Activated CD8-positive, alpha-beta T cell treated with anti-CD3 and anti-CD28 coated beads for 36 hours (primary cell): ENCODE measurements at regions not wholly inside any gene's neighbourhood (a gene's known extent, or its start where the extent isn't known, plus 50 kb on each side); places are given as distances from the start of the nearest gene placed in this dataset.
A peak's percentile ranks its signal among the peaks of the same experiment; 100 is the strongest.

Source experiments
- ATAC-seq: fragments of 200-7000 bp; cut with Tn5 transposase; one replicate; pipeline ENCODE4 v1.10.0; 2021; ENCODE audit warnings: mild to moderate bottlenecking, moderate library complexity
- CTCF ChIA-PET: fragments of 350-600 bp; sonication (Branson Sonifier 250); formaldehyde crosslinking; loops from one replicate; lab custom pipeline; 2021; ENCODE audit warnings: antibody characterized with exemption; lab: Charles Lee
- POLR2A ChIA-PET: fragments of 350-600 bp; sonication (Branson Sonifier 250); formaldehyde crosslinking; loops from one replicate; lab custom pipeline; 2021; ENCODE audit warnings: antibody characterized with exemption; lab: Charles Lee
- DNase-seq: peaks from one replicate; pipeline ENCODE4 v3.0.0-alpha.2; 2020
- H3K27ac Mint-ChIP-seq: one replicate; pipeline ENCODE4 v1.8.0; 2021; ENCODE audit warnings: mild to moderate bottlenecking, mixed read lengths
- H3K27me3 Mint-ChIP-seq: one replicate; pipeline ENCODE4 v1.8.0; 2021; ENCODE audit warnings: mixed read lengths
- H3K36me3 Mint-ChIP-seq: one replicate; pipeline ENCODE4 v1.8.0; 2021; ENCODE audit warnings: low read depth, mixed read lengths
- H3K4me1 Mint-ChIP-seq: one replicate; pipeline ENCODE4 v1.8.0; 2021; ENCODE audit warnings: low read depth, mixed read lengths
- H3K4me3 Mint-ChIP-seq: one replicate; pipeline ENCODE4 v1.8.0; 2021; ENCODE audit warnings: mild to moderate bottlenecking, moderate library complexity, mixed read lengths
- H3K9me3 Mint-ChIP-seq: one replicate; pipeline ENCODE4 v1.8.0; 2021; ENCODE audit warnings: mixed read lengths
- CTCF ChIP-seq: fragments of 200-600 bp; IDR thresholded peaks from one replicate; pipeline ENCODE4 v1.8.0; 2022; ENCODE audit warnings: antibody characterized with exemption, mild to moderate bottlenecking
- intact Hi-C: fragments of 100-400 bp; cut with micrococcal nuclease; formaldehyde crosslinking; loops from one replicate; pipeline ENCODE4 v1.10.0; 2022

GRCh38 chr12:89163918-89164317, 188.4 kb downstream of the DUSP6 start:
- TF ChIP-seq CTCF, result no peak
- ATAC-seq (no peak), DNase-seq (no peak)
- no peaks in the 10 kb centered on the region for H3K27me3 Mint-ChIP-seq
- POLR2A ChIA-PET, result no interaction called here
- intact Hi-C loops, result loop anchor here (1.0 to 10.0 kb wide), 6 partner anchors 17 to 301 kb away; partner anchors contain the start of gene DUSP6
- H3K27ac Mint-ChIP-seq, result no peak overlapping the region
- no peaks in the 10 kb centered on the region for H3K36me3 Mint-ChIP-seq
- peaks cover 12% of the 10 kb centered on the region for H3K4me1 Mint-ChIP-seq
- CTCF ChIA-PET, result interaction anchor here (1.3 kb wide), 1 partner anchor 146 kb away, joined by 4 read pairs; no protein-coding TSS in a partner anchor
- H3K9me3 Mint-ChIP-seq, result no peaks in the 10 kb centered on the region
- no peak overlapping the region for H3K4me3 Mint-ChIP-seq

GRCh38 chr12:89162589-89163261, 189.6 kb downstream of the DUSP6 start:
- no peaks in the 10 kb centered on the region for H3K9me3 Mint-ChIP-seq
- H3K4me1 Mint-ChIP-seq, result peaks cover 6% of the 10 kb centered on the region
- TF ChIP-seq CTCF, result no peak
- no peaks in the 10 kb centered on the region for H3K36me3 Mint-ChIP-seq
- H3K27ac Mint-ChIP-seq, result no peak overlapping the region
- H3K4me3 Mint-ChIP-seq, result no peak overlapping the region
- CTCF ChIA-PET, result interaction anchor here (0.9 to 1.5 kb wide), 6 partner anchors 10 to 298 kb away, joined by 3 to 4 read pairs (median 4); no protein-coding TSS in a partner anchor
- POLR2A ChIA-PET, result interaction anchor here (1.1 kb wide), 1 partner anchor 190 kb away, joined by 3 read pairs; the partner anchor contains the start of gene DUSP6
- DNase-seq, result peak; percentile 79
- intact Hi-C loops, result loop anchor here (1.0 to 10.0 kb wide), 6 partner anchors 18 to 302 kb away; partner anchors contain the start of gene DUSP6
- no peaks in the 10 kb centered on the region for H3K27me3 Mint-ChIP-seq
- peak; percentile 94 for ATAC-seq

- Mint-ChIP-seq H3K27ac (no peak overlapping the region), H3K4me3 (no peak overlapping the region), H3K36me3 (no peaks in the 10 kb centered on the region), H3K27me3 (no peaks in the 10 kb centered on the region), H3K4me1 (peaks cover 14% of the 10 kb centered on the region), H3K9me3 (no peaks in the 10 kb centered on the region)
- ChIA-PET CTCF (interaction anchor here (1.0 to 1.5 kb wide), 4 partner anchors 9 to 300 kb away, joined by 3 to 4 read pairs (median 4); no protein-coding TSS in a partner anchor), POLR2A (no interaction called here)
- TF ChIP-seq CTCF, result no peak
- ATAC-seq (no peak), DNase-seq (no peak)
- intact Hi-C loops, result loop anchor here (5.0 to 10.0 kb wide), 3 partner anchors 81 to 303 kb away; no protein-coding TSS in a partner anchor
Measured at GRCh38 chr12:89161557-89161956, 190.7 kb downstream of the DUSP6 start.

GRCh38 chr12:89160716-89161123, 191.6 kb downstream of the DUSP6 start:
- intact Hi-C loops, result loop anchor here (5.0 to 10.0 kb wide), 3 partner anchors 82 to 304 kb away; no protein-coding TSS in a partner anchor
- CTCF ChIA-PET, result interaction anchor here (0.7 kb wide), 1 partner anchor 9 kb away, joined by 3 read pairs; no protein-coding TSS in a partner anchor
- Mint-ChIP-seq H3K9me3 (no peaks in the 10 kb centered on the region), H3K27me3 (no peaks in the 10 kb centered on the region), H3K36me3 (no peaks in the 10 kb centered on the region), H3K27ac (no peak overlapping the region), H3K4me1 (peaks cover 19% of the 10 kb centered on the region), H3K4me3 (no peak overlapping the region)
- TF ChIP-seq CTCF, result no peak
- peak; percentile 56 for DNase-seq
- no peak for ATAC-seq
- POLR2A ChIA-PET, result no interaction called here

GRCh38 chr12:89157413-89157812, 194.9 kb downstream of the DUSP6 start:
- TF ChIP-seq CTCF, result no peak
- DNase-seq (no peak), ATAC-seq (no peak)
- H3K9me3 Mint-ChIP-seq, result peaks cover 4% of the 10 kb centered on the region
- ChIA-PET POLR2A (interaction anchor here (1.3 to 1.4 kb wide), 2 partner anchors 24 to 76 kb away, joined by 3 to 5 read pairs; no protein-coding TSS in a partner anchor), CTCF (interaction anchor here (1.8 kb wide), 1 partner anchor 14 kb away, joined by 4 read pairs; no protein-coding TSS in a partner anchor)
- no peaks in the 10 kb centered on the region for H3K36me3 Mint-ChIP-seq
- no peak overlapping the region for H3K27ac Mint-ChIP-seq
- peaks cover 2% of the 10 kb centered on the region for H3K27me3 Mint-ChIP-seq
- H3K4me1 Mint-ChIP-seq, result peaks cover 22% of the 10 kb centered on the region
- H3K4me3 Mint-ChIP-seq, result no peak overlapping the region
- intact Hi-C loops, result no loop called here
